ENCODE measurements at regions not wholly inside any gene's neighbourhood (a gene's known extent, or its start where the extent isn't known, plus 50 kb on each side); places are given as distances from the start of the nearest gene placed in this dataset.

DNA sequence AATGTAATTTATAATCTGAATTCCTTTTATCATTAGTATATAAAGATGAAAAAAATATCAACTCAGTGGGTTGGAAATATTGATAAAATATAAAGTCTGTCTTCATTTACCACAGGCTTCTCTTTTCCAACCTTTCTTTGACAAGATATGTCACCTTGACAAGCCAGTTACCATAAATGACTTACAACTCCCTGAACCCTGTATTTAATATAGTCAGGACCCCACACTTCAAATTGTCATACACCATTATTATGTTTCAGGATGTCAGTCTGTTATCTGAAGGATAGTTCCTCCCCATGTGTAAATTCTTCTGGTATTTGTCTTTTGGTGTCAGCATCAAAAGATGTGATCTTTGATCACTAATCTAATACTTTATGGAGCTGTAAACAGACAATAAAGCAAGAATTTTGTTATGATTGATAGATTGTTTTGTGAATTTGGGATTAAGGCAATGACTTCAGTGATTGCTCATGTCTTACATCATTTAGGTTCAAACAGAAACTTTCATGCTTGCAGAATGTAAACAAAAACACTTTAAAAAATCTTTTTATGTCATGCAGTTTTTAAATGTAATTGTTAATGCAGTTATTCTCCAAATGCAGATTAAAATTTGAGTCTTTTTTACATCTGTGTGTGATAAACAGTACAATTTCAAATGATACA lies 503.5 kb upstream of the BCHE start:
- DNase-seq (no peak), ATAC-seq (ENCODE audit: low read depth) (no peak)
- no TSS peak for BruUV-seq (replicated peaks)
- TF ChIP-seq FOS (IDR thresholded peaks at IDR 0.05; ENCODE audit: low read depth, low read length) (no peak), MXI1 (IDR thresholded peaks at IDR 0.05; ENCODE audit: borderline replicate concordance, low read depth, low read length) (no peak), SMC3 (IDR thresholded peaks at IDR 0.05; ENCODE audit: low read depth, low read length) (no peak), RAD21 (IDR thresholded peaks at IDR 0.05; ENCODE audit: low read length) (no peak), ELK1 (IDR thresholded peaks at IDR 0.05; ENCODE audit: borderline replicate concordance, low read depth, low read length) (no peak), CTCF (conservative IDR thresholded peaks at IDR 0.05; ENCODE audit: low read depth, low read length) (no peak)
- Histone ChIP-seq H2AK5ac (ENCODE audit: low read depth, low read length) (no peak overlapping the region), H2BK15ac (ENCODE audit: low read depth, low read length) (no peak overlapping the region), H2BK5ac (ENCODE audit: low read depth, low read length, poor library complexity, severe bottlenecking) (no peak overlapping the region), H3K36me3 (ENCODE audit: control insufficient read depth, insufficient read depth, low read length) (no peaks in the 10 kb centered on the region), H3K23ac (ENCODE audit: low read depth, low read length) (no peak overlapping the region), H3K4me1 (ENCODE audit: control insufficient read depth, insufficient read depth, low read length) (no peaks in the 10 kb centered on the region), H2BK20ac (ENCODE audit: low read depth, low read length) (no peak overlapping the region), H3K18ac (ENCODE audit: low read depth, low read length) (no peak overlapping the region), H3K27ac (ENCODE audit: insufficient read depth, low read length) (no peak overlapping the region), H3K9ac (ENCODE audit: low read depth, low read length) (no peak overlapping the region), H4K91ac (ENCODE audit: insufficient read depth, low read depth, low read length) (no peak overlapping the region), H3K56ac (ENCODE audit: extremely low read depth, insufficient read depth, low read length) (no peak overlapping the region), H3K14ac (replicated peaks; ENCODE audit: low read depth, low read length) (no peak overlapping the region), H3K4me2 (ENCODE audit: low read depth, low read length) (no peak overlapping the region), H4K8ac (ENCODE audit: low read depth in 2 of 2, low read length in 2 of 2) (no peak overlapping the region), H2BK120ac (ENCODE audit: low read depth, low read length) (no peak overlapping the region), H4K20me1 (ENCODE audit: insufficient read depth, low read length) (no peaks in the 10 kb centered on the region), H3K9me1 (ENCODE audit: insufficient read depth, low read length) (no peaks in the 10 kb centered on the region), H2AK9ac (replicated peaks; ENCODE audit: low read depth, low read length, poor library complexity) (no peak overlapping the region), H4K5ac (ENCODE audit: low read depth, low read length) (no peak overlapping the region), H3K79me1 (ENCODE audit: low read depth in 1 of 2, low read length in 2 of 2) (no peaks in the 10 kb centered on the region), H3K27me3 (ENCODE audit: control insufficient read depth, insufficient read depth, low read length) (no peaks in the 10 kb centered on the region), H3K4me3 (ENCODE audit: insufficient read depth, low read depth, low read length) (no peak overlapping the region), H2AFZ (replicated peaks; ENCODE audit: low read length, poor library complexity) (no peak overlapping the region), H3K9me3 (ENCODE audit: control insufficient read depth, insufficient read depth, low read length) (no peaks in the 10 kb centered on the region; the same call in 1 of the 2 replicates), H3K4ac (ENCODE audit: low read depth, low read length) (no peak overlapping the region)
- dilution Hi-C loops (cut with HindIII; ENCODE audit: low sequenced_read_pairs, unreplicated experiment) (no loop called here), in situ Hi-C loops (cut with MboI; ENCODE audit: low sequenced_read_pairs) (no loop called here), intact Hi-C loops (cut with micrococcal nuclease) (no loop called here)
- CTCF ChIA-PET: no interaction called here
- POLR2A ChIA-PET (ENCODE audit: unreplicated experiment): no interaction called here

Data from IMR-90 (cell line).